ENCODE measurements at regions not wholly inside any gene's neighbourhood (a gene's known extent, or its start where the extent isn't known, plus 50 kb on each side); places are given as distances from the start of the nearest gene placed in this dataset.
"Not testable (repeated sequence)": the region's sequence is repeated elsewhere in the genome, so short reads cannot be mapped to it uniquely, and the experiment has no call there.

GRCh38 chr22:23395530-23396361 lies 184.3 kb downstream of the IGLL1 start:
- no peaks in the 10 kb centered on the region for H3K36me3 ChIP-seq (ENCODE audit: insufficient read depth, low read length)
- H3K9me3 ChIP-seq (ENCODE audit: insufficient read depth, low read length, severe bottlenecking): no peaks in the 10 kb centered on the region
- no peak overlapping the region for H3K9ac ChIP-seq (ENCODE audit: low read depth, low read length)
- DNase-seq (peak; percentile 24), ATAC-seq (ENCODE audit: insufficient read depth, low read depth) (peak; percentile 25)
- H2AFZ ChIP-seq (ENCODE audit: low read depth, low read length): no peak overlapping the region
- no peaks in the 10 kb centered on the region for H3K79me2 ChIP-seq (ENCODE audit: insufficient read depth, low read length)
- TF ChIP-seq EZH2 (IDR thresholded peaks at IDR 0.05; ENCODE audit: borderline replicate concordance, low read depth, low read length, severe bottlenecking): no peak
- TF ChIP-seq, protein P1, sequence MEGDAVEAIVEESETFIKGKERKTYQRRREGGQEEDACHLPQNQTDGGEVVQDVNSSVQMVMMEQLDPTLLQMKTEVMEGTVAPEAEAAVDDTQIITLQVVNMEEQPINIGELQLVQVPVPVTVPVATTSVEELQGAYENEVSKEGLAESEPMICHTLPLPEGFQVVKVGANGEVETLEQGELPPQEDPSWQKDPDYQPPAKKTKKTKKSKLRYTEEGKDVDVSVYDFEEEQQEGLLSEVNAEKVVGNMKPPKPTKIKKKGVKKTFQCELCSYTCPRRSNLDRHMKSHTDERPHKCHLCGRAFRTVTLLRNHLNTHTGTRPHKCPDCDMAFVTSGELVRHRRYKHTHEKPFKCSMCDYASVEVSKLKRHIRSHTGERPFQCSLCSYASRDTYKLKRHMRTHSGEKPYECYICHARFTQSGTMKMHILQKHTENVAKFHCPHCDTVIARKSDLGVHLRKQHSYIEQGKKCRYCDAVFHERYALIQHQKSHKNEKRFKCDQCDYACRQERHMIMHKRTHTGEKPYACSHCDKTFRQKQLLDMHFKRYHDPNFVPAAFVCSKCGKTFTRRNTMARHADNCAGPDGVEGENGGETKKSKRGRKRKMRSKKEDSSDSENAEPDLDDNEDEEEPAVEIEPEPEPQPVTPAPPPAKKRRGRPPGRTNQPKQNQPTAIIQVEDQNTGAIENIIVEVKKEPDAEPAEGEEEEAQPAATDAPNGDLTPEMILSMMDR (IDR thresholded peaks at IDR 0.05; ENCODE audit: borderline replicate concordance, extremely low read depth, low read length, poor library complexity, severe bottlenecking): no peak
- no peak overlapping the region for H3K4me2 ChIP-seq (ENCODE audit: insufficient read depth, low read length)
- no peaks in the 10 kb centered on the region for H4K20me1 ChIP-seq (ENCODE audit: insufficient read depth, low read length)
- H3K4me1 ChIP-seq (ENCODE audit: insufficient read depth, low read length): no peaks in the 10 kb centered on the region; the same call in 1 of the 2 replicates
- H3K4me3 ChIP-seq (ENCODE audit: low read depth in 1 of 2, low read length in 2 of 2): no peak overlapping the region
- no peaks in the 10 kb centered on the region for H3K27me3 ChIP-seq (ENCODE audit: insufficient read depth, low read length, poor library complexity)
- H3K27ac ChIP-seq (ENCODE audit: low read length): no peak overlapping the region

GRCh38 chr22:23394525-23395326 lies 185.4 kb downstream of the IGLL1 start:
- no peaks in the 10 kb centered on the region; the same call in 1 of the 2 replicates for H3K4me1 ChIP-seq (ENCODE audit: insufficient read depth, low read length)
- no peak overlapping the region for H3K9ac ChIP-seq (ENCODE audit: low read depth, low read length)
- no peaks in the 10 kb centered on the region for H3K79me2 ChIP-seq (ENCODE audit: insufficient read depth, low read length)
- DNase-seq (no peak), ATAC-seq (ENCODE audit: insufficient read depth, low read depth) (no peak)
- H3K9me3 ChIP-seq (ENCODE audit: insufficient read depth, low read length, severe bottlenecking): no peaks in the 10 kb centered on the region
- no peak for TF ChIP-seq EZH2 (IDR thresholded peaks at IDR 0.05; ENCODE audit: borderline replicate concordance, low read depth, low read length, severe bottlenecking)
- TF ChIP-seq, protein P1 (IDR thresholded peaks at IDR 0.05; ENCODE audit: borderline replicate concordance, extremely low read depth, low read length, poor library complexity, severe bottlenecking): no peak
- no peak overlapping the region for H3K4me2 ChIP-seq (ENCODE audit: insufficient read depth, low read length)
- H4K20me1 ChIP-seq (ENCODE audit: insufficient read depth, low read length): no peaks in the 10 kb centered on the region
- no peak overlapping the region for H3K27ac ChIP-seq (ENCODE audit: low read length)
- H3K4me3 ChIP-seq (ENCODE audit: low read depth in 1 of 2, low read length in 2 of 2): no peak overlapping the region
- H3K36me3 ChIP-seq (ENCODE audit: insufficient read depth, low read length): no peaks in the 10 kb centered on the region
- no peak overlapping the region for H2AFZ ChIP-seq (ENCODE audit: low read depth, low read length)
- no peaks in the 10 kb centered on the region for H3K27me3 ChIP-seq (ENCODE audit: insufficient read depth, low read length, poor library complexity)

DNA sequence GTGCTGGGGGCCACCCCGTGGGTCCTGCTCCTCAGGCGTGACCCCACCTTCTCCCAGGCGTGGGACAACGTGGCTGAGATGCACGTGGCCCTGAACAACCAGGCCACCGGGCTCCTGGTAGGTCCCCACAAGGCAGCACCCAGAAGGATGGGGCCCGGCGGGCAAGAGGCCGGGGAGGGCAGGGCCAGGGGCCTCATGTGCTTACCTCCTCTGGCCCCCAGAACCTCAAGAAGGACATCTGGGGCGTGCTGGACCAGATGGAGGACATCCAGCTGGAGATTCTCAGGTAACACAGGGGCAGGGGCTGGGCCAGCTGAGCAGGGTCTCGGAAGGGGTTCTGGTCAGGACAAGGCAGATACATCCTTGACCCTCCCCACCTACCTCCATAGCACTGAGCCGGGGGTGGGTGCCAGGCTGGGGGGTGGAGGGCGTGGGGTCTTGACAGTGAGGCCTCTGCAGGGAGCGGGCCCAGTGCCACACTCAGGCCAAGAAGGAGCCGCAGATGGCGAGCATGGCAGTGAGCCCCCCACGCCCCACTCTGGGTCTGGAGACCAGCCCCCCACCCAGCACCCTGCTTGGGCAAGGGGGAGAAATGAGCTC lies 186.3 kb downstream of the IGLL1 start:
- no peaks in the 10 kb centered on the region for H4K20me1 ChIP-seq (ENCODE audit: insufficient read depth, low read length)
- H3K79me2 ChIP-seq (ENCODE audit: insufficient read depth, low read length): no peaks in the 10 kb centered on the region
- ATAC-seq (ENCODE audit: insufficient read depth, low read depth) (no peak), DNase-seq (no peak)
- no peaks in the 10 kb centered on the region for H3K27me3 ChIP-seq (ENCODE audit: insufficient read depth, low read length, poor library complexity)
- no peak overlapping the region for H3K9ac ChIP-seq (ENCODE audit: low read depth, low read length)
- no peak overlapping the region for H3K27ac ChIP-seq (ENCODE audit: low read length)
- no peaks in the 10 kb centered on the region for H3K36me3 ChIP-seq (ENCODE audit: insufficient read depth, low read length)
- no peaks in the 10 kb centered on the region; the same call in 1 of the 2 replicates for H3K4me1 ChIP-seq (ENCODE audit: insufficient read depth, low read length)
- H3K9me3 ChIP-seq (ENCODE audit: insufficient read depth, low read length, severe bottlenecking): no peaks in the 10 kb centered on the region
- H3K4me3 ChIP-seq (ENCODE audit: low read depth in 1 of 2, low read length in 2 of 2): no peak overlapping the region
- no peak for TF ChIP-seq EZH2 (IDR thresholded peaks at IDR 0.05; ENCODE audit: borderline replicate concordance, low read depth, low read length, severe bottlenecking)
- TF ChIP-seq, protein P1 (IDR thresholded peaks at IDR 0.05; ENCODE audit: borderline replicate concordance, extremely low read depth, low read length, poor library complexity, severe bottlenecking): no peak
- H2AFZ ChIP-seq (ENCODE audit: low read depth, low read length): no peak overlapping the region
- no peak overlapping the region for H3K4me2 ChIP-seq (ENCODE audit: insufficient read depth, low read length)

DNA sequence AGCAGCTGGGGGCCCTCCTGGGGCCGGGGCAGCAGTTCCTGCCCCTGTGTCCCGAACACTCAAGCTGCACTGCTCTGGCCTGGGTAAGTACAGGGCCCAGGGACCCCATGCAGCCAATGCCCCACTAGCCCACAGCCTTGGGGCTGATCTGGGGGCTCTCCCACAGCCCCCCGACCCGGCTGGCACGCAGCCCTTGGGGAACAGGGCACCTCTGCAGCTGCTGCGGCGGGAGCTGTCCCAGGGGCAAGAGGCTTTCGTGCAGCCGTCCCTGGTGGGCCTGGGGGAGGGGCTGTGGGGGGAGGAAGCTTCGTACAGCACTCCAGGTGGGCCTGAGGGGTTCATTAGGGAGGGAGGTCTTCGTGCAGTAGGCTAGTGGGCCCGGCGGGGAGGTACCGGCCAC lies 186.9 kb downstream of the IGLL1 start:
- not testable (repeated sequence) for ATAC-seq (ENCODE audit: insufficient read depth, low read depth); H2AFZ ChIP-seq (ENCODE audit: low read depth, low read length); H3K9ac ChIP-seq (ENCODE audit: low read depth, low read length); H3K4me1 ChIP-seq (ENCODE audit: insufficient read depth, low read length); H4K20me1 ChIP-seq (ENCODE audit: insufficient read depth, low read length); H3K36me3 ChIP-seq (ENCODE audit: insufficient read depth, low read length); H3K27me3 ChIP-seq (ENCODE audit: insufficient read depth, low read length, poor library complexity); H3K27ac ChIP-seq (ENCODE audit: low read length); H3K79me2 ChIP-seq (ENCODE audit: insufficient read depth, low read length); H3K4me2 ChIP-seq (ENCODE audit: insufficient read depth, low read length); H3K9me3 ChIP-seq (ENCODE audit: insufficient read depth, low read length, severe bottlenecking); DNase-seq; H3K4me3 ChIP-seq (ENCODE audit: low read depth in 1 of 2, low read length in 2 of 2)

Measured in DND-41 (cell line).